ENCODE measurements at regions not wholly inside any gene's neighbourhood (a gene's known extent, or its start where the extent isn't known, plus 50 kb on each side); places are given as distances from the start of the nearest gene placed in this dataset.
"Not testable (repeated sequence)": the region's sequence is repeated elsewhere in the genome, so short reads cannot be mapped to it uniquely, and the experiment has no call there.

DNA sequence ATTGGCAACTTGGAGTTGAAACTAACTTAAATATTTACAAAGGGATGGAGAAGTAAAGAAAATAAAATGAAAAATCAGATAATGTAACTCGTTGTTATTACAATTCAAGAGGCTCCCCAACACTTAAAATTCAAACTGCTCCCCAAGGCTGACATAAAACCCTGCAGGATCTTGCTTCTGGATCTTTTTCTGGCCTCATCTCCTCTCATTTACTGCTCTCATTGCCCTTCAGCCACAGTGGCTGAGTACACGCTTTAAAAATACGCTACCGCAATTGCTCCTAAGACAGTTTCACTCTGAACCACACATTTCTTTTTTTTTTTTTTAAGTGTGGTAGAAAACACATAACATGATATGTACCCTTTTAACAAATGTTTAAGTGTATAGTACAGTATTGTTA lies 718.1 kb upstream of the ANO3 start:
- DNase-seq (ENCODE audit: low read depth, low spot score) = no peak

DNA sequence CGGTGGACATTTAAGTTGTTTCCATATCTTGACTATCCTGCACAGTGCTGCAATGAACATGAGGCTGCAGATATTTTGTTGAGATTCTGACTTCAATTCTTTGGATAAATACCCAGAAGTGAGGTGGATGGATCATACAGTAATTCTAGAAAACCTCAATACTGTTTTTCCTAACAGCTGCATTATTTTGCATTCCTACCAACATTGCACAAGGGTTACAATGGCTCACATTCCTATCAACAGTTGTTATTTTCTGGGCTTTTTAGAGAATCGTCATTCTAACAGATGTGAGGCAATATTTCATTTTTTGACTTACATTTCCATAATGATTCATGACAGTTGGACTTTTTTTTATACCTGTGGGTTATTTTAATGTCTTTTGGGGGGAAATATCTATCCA lies 716.9 kb upstream of the ANO3 start:
- DNase-seq (ENCODE audit: low read depth, low spot score) = no peak

DNA sequence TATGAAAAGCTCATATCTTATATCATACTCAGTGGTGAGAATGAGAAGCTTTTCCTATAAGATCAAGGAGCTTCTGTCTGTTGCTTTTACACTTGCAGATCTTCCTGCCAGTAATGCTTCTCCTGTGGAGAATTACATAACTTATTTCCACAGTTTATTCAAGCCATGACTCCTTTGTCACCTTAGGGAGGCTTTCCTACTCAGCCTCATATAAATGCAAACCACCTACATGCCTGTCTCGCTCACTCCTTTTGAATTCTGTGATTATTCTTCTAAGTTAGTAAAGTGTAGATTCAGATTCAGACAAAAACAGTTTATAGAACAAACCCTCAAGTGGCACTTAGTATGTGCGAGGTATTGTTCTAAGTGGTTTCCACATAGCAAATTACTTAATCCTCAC lies 716.1 kb upstream of the ANO3 start:
- DNase-seq (ENCODE audit: low read depth, low spot score) = no peak

DNA sequence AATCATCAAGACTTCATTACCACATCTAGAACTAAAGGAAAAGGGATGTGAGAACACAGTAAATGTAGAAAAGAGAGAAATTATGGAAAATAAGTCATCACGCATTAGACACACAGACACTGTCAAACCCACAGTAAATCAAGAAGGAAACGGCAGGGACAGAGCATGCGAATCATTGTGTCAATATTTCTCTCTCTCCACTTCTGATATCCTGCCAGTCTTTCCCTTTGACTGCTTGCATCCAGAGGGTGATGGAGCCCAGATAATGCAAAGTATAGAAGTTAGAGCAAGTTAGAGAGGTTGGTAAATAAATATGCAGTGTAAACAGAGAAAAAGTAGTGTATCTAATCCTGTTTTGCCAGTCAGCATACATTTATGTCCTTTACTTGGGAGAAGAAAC lies 706.8 kb upstream of the ANO3 start:
- no peak for DNase-seq (ENCODE audit: low read depth, low spot score)

DNA sequence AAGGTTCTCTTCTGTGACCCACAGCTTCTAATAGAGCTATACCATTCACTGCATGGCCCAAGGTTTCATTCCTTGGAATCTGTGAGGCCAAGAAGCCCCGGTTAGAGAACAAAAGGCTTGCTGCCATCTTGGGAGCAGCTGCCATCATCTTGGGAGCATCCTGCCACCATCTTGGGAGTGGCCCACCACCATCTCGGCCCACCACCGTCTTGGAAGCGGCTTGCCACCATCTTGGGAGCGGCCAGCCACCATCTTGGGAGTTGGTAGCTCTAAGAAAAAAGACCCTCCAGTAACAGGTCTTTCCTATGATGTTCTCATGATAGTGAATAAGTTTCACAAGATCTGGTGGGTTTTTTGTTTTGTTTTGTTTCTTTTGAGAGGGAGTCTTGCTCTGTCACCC lies 703.9 kb upstream of the ANO3 start:
- no peak for DNase-seq (ENCODE audit: low read depth, low spot score)

DNA sequence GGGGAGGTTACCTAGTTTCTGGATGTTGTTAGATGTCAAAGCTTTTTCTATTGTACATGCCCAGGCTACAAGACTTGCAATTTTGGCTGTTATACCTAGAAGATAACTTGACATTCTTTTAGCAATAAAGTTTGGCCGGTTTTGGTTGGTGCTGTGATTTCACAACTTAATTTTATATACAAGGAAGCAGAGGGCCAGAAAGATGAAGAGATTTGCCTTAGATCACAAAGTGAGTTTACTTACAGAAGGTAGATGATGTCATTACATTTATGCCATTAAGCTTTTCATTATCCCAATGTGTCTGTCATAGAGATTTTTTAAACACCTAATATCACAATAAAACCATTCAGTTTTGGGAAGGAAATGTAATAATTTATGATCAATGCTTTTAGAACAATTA lies 698.7 kb upstream of the ANO3 start:
- no peak for DNase-seq (ENCODE audit: low read depth, low spot score)

DNA sequence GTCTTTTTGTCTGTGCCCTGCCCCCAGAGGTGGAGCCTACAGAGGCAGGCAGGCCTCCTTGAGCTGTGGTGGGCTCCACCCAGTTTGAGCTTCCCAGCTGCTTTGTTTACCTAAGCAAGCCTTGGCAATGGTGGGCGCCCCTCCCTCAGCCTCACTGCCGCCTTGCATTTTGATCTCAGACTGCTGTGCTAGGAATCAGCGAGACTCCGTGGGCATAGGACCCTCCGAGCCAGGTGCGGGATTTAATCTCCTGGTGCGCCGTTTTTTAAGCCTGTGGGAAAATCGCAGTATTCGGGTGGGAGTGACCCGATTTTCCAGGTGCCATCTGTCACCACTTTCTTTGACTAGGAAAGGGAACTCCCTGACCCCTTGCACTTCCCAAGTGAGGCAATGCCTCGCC lies 682.7 kb upstream of the ANO3 start:
- not testable (repeated sequence) for DNase-seq (ENCODE audit: low read depth, low spot score)

DNA sequence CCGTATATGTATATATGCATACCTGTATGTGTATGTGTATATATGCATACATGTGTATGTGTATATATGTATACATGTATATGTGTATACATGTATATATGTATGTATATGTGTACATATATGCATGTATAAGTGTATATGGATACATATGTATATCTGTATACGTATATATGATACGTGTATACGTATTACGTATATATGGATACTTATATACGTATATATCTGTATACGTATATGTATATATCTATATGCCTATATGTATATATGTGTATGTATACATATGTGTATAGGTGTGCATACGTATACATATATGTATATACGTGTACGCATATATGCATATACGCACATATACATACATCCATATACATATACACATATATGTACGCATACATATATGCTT lies 681.6 kb upstream of the ANO3 start:
- no peak for DNase-seq (ENCODE audit: low read depth, low spot score)

DNA sequence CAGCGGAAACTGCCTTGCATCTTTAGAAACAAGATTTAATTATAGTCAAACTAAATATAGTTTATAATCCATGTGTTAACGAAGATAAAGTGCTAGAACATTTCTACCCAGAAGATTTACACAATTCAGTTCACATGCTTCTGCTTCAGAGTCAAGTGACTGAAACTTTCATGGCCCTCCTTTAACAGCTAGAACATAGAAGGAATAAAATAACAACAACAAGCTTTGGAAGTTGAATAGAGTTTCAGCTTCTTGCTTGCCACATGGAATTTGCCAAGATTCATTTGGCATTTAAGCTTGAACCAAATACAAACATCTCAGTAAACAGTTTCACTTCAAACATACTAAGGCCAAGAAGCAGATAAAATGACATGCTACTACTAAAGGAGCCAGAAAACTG lies 676.3 kb upstream of the ANO3 start:
- no peak for DNase-seq (ENCODE audit: low read depth, low spot score)

DNA sequence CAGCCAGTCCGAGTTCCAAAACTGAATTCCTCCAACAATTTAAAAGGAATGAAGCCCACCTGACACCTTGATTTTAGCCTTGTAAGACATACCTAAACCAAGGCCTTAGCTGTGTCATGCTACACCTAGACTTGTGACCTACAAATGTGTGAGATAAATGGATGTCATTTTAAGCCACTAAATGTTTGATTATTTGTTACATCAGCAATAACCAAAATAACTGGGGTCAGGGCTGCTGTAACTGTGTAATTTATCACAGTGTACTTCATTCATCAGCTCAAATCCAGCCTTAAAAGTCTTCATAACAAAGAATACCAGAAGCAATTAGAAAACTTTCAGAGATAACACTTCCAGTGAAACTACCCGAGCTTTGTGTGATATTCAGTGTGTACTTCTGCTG lies 673.0 kb upstream of the ANO3 start:
- no peak for DNase-seq (ENCODE audit: low read depth, low spot score)

DNA sequence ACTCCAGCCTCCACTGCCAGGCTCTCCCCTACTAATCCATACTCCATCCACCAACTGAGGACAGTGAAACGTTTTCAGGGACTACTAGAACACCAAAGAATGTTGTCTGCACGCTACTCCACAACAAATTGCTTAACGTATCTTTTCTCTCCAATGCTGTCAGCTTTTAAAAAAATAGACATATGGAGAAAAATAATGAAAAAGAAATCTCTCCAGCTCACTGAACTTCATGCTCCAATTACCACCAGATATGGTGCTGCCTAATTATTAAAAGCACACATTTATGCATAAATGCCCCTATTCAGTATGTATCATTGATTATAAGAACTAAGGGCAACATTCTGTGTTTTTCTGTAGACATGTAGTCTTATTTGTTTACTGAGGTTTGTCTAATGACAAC lies 672.2 kb upstream of the ANO3 start:
- DNase-seq (ENCODE audit: low read depth, low spot score) = no peak

DNA sequence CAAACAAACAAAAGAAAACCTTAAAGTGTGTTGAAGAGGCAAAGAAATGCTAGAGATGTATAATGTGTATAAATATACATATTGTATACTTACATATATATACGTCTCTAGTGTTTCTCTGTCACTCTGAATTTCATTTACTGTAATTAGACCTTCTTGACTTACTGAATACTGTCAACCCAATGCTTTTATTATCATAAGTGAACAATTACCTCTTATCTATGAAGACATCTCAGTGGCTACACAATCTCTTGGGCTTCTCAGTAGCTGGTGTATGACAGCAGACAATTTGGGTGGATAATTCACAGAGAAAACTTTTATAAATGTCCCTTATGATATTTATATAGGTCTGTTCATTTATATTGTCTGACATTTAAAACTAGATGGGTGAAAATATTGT lies 664.1 kb upstream of the ANO3 start:
- DNase-seq (ENCODE audit: low read depth, low spot score) = no peak

DNA sequence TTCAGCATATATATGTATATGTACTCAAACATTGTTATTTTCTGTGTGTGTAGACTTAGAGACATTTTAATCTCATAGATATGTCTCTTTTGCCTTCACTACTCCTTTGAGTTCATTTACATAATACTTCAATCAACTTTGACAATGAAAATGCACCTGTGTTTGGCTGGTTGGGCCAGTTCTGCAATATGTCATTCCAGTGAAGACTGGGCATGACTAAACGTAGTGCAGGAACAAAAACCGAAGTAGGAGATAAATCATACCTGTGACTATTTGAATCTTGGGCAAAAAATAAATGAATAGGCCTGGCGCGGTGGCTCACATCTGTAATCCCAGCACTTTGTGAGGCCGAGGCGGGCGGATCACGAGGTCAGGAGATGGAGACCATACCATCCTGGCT lies 640.0 kb upstream of the ANO3 start:
- no peak for DNase-seq (ENCODE audit: low read depth, low spot score)

DNA sequence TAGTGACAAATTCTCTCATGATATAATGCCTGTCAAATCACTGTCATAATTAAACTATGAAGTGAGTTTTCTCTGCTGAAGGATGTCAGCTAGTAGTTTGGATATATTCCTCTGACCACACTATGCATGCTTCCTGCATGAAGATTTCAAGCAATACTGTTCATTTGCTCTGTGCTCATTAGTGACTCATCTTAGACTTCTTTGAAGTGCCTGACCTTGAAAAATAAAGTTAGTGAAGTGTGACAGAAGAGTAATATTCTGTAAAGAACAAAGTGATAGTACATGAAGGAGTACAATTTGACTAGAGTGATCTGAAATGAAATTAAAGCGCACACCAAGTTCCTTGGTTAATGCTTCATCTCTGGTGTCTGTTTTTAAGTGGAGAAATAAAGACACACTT lies 629.5 kb upstream of the ANO3 start:
- DNase-seq (ENCODE audit: low read depth, low spot score) = no peak

DNA sequence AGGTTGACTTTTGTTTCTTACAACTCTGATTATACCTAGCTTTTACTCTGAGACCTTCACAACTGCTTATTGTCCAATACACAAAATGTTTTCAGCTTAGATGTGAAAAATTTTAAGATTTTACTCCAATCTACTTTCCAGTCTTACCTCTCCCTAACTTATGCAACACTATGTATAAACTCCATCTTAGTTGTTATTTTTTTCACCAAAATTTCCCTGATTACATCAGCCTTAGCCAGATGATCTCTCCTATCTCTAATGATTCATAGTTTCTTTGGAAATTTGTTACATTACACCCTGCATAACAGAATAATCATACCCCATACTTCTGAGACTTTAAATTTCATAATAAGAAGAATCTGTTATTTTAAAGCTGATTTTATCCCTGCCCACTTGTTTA lies 621.0 kb upstream of the ANO3 start:
- DNase-seq (ENCODE audit: low read depth, low spot score) = no peak

DNA sequence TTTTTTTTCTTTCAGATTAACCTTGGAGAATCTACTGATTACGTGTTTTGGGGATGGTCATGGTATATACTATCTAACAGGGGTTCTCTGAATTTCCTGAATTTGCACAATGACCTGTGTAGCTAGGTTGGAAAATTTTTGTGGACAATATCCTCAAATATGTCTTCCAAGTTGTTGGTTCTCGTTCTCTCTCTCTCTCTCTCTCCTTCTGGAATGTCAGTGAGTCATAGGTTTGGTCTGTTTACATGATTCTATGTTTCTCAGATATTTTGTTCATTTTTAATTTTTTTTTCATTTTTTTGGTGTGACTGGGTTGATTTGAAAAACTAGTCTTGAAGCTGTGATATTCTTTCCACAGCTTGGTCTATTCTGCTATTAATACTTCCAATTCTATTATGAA lies 604.0 kb upstream of the ANO3 start:
- no peak for DNase-seq (ENCODE audit: low read depth, low spot score)

DNA sequence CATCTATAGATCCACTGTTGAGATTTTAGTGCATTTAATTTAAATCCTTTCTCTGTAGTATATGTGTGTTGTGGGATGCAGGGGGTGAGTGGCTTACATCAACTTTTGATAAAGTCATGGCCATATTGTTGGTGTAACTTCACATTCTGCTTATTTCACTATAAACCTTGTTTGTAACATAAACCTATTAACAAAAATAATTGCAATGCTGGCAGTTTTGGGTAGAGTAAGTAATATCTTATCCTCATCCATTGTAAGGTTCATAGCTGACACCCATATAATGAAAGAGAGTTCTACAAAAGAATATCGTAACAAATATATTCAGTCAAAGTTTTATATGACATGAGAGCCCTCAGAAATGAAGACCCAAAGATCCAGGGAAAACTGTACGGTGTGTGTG lies 601.7 kb upstream of the ANO3 start:
- no peak for DNase-seq (ENCODE audit: low read depth, low spot score)

DNA sequence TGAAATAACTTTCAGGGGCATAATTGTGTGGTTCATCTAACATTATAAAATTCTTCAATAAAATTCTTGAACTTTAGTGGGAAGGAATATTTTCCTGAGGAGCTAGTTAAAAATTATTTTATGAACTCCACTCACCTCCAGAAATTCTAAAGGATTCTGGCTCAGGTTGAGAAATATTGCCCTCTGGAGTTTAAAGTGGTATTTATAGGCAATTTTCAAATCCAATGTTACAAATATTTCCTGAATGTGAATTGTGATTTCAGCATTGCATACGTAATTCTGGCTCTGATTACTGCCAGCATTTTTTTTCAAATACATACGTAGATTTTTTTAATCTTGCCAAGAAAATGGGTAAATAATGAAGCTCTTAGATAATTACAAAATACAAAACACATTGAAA lies 598.2 kb upstream of the ANO3 start:
- no peak for DNase-seq (ENCODE audit: low read depth, low spot score)

DNA sequence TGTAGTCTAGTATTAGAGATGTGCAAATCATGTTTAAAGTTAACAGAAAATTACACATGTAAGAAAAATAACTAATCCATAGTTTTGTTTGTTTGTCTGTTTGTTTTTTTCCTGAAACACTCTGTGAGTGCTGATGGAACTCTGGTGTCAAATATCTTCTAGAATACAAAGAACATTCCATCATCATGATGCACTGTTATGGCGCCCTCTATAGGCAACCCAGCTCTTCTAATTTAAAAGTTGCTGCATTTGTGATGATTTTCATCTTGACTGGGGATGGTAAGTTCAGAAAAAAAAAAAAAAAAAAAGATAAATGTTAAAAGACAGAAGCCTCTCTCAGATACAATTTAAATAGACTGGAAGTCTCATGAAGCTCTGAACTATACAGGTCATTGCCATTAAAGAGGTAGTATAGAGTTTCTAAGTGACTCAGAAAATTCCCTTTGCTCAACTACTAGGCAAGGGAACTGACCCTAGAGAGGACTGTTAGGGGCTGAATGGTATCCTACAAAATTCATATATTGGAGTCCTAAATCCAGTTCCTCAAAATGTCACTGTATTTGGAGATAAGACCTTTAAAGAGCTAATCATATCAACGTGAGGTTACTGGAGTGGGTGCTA lies 597.2 kb upstream of the ANO3 start:
- peak; percentile 54 for DNase-seq (ENCODE audit: low read depth, low spot score)

DNA sequence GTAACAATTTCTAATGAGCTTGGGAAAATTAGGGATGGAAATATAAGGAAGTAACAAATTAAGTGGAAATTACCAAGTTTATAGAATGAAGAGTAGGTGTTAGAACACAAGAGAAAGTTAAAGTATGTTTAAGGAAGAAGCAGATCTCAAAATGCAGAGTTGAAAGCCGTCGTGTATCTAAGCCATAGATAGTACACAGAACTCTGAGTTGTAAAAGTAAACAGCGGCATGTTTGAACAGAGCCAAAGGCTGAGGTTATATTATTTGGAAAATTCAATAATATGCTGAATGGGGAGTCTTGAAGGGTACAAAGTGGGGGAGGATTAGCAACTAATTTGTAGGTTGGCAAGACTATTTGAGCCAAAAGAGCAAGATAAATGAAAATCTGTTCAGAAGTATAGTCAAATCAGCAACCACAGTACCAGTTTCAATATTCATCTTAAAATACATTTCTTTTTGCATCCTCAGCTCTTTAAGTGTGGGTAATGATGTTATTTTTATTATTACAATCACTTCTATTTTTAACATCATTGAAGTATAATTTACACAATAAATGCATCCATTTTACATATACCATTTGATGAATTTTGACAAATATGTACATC lies 594.8 kb upstream of the ANO3 start:
- no peak for DNase-seq (ENCODE audit: low read depth, low spot score)

DNA sequence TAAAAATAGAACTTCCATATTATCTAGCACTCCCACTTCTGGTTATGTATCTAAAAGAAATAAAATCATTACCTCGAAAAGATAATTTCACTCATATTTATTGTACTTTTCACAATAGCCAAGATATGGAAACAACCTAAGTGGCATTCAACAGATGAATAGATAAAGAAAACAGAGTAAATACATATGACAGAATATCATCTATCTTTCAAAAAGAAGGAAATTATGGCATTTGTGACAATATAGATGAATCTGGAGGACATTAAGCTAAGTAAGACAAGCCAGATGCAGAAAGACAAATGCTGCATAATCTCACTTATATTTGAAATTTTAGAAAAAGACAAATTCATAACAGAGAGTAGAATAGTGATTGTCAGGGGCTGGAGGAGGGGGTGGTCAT lies 590.0 kb upstream of the ANO3 start:
- no peak for DNase-seq (ENCODE audit: low read depth, low spot score)

DNA sequence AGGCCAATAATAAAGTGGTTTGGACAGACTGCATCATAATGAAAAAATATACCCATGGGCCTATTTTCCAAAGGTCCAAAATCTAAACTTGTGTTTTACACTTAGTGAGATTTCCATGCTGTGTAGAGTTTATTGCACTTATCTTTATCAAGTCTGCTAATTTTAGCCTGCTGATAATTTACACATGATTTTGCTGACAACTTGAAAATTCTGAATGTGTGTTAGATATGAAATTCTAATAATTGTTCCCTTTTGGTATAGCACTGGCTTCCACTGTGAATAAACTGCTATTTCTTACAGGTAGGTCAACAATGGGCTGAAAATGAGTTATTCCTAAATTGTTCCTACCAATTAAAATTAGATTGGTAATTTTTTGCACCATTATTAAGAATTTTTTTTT lies 589.1 kb upstream of the ANO3 start:
- no peak for DNase-seq (ENCODE audit: low read depth, low spot score)

DNA sequence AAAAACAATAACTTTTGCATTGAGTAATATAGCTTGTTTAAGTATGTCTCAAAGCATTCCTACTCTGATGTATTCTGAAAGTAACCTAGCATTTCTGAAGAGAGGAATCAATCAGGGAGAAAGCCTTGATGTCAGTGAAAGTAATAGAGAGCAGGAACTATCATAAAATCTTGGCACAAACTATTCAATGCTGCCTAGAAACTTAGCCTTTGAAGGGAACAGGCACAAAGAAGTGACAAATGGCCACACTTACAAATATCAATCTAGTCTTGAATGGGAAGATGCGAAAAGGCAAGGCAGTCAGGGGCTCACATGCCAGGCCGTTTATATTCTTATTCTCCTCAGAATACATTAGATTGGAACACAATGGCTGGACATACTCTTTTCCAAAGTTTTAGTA lies 576.5 kb upstream of the ANO3 start:
- no peak for DNase-seq (ENCODE audit: low read depth, low spot score)

DNA sequence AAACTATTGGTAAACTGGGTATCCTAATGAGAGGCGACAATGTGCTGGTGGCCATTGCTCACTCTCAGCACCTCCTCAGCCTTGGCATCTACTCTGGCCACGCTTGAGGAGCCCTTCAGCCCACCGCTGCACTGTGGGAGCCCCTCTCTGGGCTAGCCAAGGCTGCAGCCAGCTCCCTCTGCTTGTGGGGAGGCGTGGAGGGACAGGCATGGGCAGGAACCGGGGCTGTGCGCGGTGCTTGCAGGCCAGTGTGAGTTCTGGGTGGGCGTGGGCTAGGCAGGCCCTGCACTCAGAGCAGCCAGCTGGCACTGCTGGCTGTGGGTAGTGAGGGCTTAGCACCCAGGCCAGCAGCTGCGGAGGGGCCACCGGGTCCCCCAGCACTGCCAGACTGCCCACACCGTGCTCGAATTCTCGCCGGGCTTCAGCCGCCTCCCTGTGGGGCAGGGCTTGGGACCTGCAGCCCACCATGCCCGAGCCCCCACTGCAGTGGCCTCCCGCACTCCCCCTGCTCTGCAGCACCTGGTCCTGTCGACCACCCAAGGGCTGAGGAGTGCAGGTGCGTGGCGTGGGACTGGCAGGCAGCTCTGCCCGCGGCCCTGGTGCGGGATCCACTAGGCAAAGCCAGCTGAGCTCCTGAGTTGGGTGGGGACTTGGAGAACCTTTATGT lies 575.9 kb upstream of the ANO3 start:
- DNase-seq (ENCODE audit: low read depth, low spot score) = no peak

All from iPS DF 19.7 (cell line).